WI38 (cell line): ENCODE measurements at regions not wholly inside any gene's neighbourhood (a gene's known extent, or its start where the extent isn't known, plus 50 kb on each side); places are given as distances from the start of the nearest gene placed in this dataset.
A peak's percentile ranks its signal among the peaks of the same experiment; 100 is the strongest.
"Not testable (repeated sequence)": the region's sequence is repeated elsewhere in the genome, so short reads cannot be mapped to it uniquely, and the experiment has no call there.

Experiments used
- H3K4me3 ChIP-seq: 2 replicates; pipeline ENCODE4 v1.5.1; 2011; ENCODE audit warnings: low read depth, mild to moderate bottlenecking, control low read depth, low read length
- TF ChIP-seq, protein P1 (sequence below): IDR thresholded peaks from 2 replicates; pipeline ENCODE4 v1.5.1; 2012; ENCODE audit warnings: low read depth, mild to moderate bottlenecking, control low read depth, low read length

DNA sequence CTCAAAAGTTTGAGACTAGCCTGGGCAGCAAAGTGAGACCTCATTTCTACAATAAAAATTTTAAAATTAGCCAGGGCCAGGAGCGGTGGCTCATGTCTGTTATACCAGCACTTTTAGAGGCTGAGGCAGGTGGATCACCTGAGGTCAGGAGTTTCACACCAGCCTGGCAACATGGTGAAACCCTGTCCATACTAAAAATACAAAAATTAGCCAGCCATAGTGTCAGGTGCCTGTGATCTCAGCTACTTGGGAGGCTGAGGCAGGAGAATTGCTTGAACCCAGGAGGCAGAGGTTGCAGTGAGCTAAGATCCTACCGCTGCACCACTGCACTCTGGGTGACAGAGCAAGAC, 85.1 kb upstream of the MAP4 start:
- H3K4me3 ChIP-seq, result not testable (repeated sequence)

DNA sequence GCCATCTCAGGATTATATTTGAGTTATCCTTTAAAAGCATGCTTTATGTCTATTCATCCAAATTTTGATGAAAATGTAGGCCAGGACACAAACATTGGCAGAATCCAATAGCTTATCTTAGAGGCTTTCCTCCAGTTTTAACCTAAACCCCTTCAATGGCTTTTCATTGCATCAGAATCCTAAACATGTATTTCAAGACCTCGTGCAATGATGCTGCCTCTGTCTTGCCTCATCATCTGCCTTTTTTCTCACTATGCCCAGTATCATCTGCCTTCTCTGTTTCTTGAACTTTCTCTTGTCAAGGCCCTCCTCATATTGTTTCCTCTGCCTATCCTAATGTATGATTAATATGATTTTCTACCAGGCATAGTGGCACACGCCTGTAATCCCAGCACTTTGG, 76.1 kb upstream of the MAP4 start:
- no peak overlapping the region for H3K4me3 ChIP-seq
- TF ChIP-seq, protein P1, sequence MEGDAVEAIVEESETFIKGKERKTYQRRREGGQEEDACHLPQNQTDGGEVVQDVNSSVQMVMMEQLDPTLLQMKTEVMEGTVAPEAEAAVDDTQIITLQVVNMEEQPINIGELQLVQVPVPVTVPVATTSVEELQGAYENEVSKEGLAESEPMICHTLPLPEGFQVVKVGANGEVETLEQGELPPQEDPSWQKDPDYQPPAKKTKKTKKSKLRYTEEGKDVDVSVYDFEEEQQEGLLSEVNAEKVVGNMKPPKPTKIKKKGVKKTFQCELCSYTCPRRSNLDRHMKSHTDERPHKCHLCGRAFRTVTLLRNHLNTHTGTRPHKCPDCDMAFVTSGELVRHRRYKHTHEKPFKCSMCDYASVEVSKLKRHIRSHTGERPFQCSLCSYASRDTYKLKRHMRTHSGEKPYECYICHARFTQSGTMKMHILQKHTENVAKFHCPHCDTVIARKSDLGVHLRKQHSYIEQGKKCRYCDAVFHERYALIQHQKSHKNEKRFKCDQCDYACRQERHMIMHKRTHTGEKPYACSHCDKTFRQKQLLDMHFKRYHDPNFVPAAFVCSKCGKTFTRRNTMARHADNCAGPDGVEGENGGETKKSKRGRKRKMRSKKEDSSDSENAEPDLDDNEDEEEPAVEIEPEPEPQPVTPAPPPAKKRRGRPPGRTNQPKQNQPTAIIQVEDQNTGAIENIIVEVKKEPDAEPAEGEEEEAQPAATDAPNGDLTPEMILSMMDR, result no peak

DNA sequence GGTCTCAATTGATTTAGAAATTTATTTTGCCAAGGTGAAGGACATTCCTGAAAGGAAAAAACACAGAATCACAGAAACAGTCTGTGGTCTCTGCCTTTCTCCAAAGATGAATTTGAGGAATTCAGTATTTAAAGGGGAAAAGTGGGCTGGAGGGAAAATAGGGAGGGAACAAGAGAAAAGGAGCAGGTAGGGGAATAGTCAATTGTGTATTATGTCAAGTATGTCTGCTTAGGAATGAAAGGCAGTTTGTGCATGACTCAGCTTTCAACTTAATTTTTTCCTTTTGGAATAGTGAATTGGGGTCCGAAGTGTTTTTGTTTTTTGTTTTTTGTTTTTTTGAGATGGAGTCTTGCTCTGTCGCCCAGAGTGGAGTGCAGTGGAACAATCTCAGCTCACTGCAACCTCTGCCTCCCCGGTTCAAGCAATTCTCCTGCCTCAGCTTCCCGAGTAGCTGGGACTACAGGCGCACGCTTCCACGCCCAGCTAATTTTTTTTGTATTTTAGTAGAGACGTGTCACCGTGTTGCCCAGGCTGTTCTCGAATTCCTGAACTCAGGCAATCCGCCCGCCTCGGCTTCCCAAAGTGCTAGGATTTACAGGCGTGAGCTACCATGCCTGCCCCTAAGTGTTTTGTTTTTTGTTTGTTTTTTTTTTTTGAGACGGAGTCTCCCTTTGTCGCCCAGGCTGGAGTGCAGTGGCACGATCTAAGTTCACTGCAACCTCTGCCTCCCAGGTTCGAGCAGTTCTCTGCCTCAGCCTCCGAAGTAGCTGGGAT, 74.1 kb upstream of the MAP4 start:
- no peak overlapping the region for H3K4me3 ChIP-seq
- TF ChIP-seq, protein P1, result no peak

DNA sequence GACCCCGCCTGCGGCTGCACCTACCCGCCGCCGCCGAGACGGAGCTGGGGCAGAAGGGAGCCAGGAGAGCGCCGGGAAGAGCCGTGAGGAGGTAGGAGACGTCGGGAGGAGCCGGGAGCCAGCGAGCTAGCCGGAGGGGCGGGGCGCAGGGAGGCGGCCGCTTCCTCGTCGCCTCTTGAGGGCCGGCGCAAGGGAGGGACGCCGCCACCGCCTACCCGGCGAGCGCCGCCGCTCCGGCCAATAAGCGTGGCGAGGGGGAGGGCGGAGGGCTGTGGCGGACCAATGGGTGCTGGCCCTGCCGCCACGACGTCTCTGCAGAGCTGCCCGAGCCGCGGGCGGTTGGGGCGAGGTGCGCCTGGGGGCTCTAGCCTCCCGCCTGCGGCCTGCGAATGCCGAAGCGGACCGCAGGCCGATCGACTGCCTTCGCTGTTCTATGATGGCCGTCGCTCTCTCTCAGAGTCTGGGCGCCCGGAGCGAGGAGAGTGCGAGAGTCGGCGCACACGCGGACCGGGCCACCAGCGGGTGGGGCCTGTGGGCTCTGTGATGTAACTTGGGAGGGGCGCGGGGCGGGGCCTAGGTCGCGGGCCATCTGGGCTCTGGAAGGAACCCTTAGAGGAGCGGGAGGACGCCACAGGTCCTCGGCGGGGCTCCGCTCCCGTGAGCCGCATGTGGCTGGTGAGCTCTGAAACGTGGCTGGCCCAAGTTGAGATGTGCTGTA, 72.7 kb upstream of the MAP4 start:
- peak overlapping the region; percentile 96 for H3K4me3 ChIP-seq
- TF ChIP-seq, protein P1, result no peak

DNA sequence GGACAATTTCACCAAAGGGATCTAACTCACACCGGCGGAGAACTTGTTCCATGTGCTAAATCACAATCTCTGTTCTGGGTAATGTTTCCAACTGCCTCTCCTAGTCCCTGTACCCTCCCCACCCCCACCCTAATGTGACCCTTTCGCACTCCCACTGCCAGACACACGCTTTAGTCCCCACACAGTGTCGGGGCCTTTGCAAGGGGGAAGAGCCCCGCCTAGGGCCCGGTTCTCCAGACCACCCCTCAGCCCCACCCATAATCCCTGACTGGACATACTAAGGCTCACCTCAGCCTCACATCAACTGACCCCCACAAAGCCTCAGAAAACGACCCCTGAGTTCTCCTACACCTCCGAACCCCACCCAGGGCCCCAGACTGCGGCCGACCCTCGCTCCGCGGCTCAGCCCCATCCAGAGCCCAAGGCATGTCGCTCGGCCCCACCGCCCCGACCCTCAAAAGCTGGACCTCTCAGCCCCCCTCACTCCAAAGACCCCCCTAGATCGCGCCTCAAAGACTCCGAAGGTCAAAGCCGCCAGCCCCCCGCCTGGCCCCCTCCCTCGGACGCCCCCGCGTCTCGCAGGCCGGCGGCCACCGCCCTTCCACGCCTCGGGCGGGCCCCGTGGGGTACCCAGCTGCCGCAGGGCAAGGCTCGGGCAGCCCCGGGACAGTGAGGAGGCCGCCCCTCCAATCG, 72.0 kb upstream of the MAP4 start:
- H3K4me3 ChIP-seq, result peak overlapping the region; percentile 96
- TF ChIP-seq, protein P1, result no peak

DNA sequence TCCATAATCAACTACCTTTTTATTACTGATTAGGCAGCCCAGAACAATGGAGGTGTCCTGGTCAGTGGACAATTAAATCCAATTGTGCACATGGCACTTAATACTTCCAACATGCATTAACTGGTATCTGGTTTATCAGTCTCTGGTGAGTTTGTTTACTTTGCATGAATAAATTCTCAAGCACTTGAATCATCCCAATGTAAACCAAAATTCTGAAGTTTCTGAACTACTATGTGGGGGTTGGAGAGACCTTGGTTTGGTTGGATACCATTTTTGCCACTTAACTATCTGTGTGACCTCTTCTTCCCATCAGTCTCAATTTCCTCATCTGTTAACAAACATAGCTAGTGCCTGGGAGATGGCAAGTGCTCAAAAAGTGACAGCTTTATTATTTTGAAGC, 70.5 kb upstream of the MAP4 start:
- TF ChIP-seq, protein P1, result no peak
- peak overlapping the region; percentile 96 for H3K4me3 ChIP-seq

DNA sequence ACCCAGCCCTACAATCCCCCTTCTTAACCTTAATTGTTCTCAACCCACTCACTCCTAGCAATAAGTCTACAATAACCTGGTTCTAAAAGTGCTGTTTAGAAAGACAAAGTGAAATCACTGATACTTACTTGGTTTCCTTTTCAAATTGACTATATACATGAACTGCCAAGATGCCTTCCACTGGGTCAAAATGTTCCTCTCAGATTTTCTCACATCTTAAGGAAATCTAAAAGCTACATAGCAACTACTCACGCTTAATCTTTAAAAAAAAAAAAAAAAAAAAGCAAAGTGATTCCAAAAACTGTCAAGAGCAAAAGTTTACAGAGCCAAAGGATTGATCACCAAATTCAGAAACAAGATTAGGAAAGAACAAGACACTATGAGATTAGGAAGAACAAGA, 68.7 kb upstream of the MAP4 start:
- TF ChIP-seq, protein P1, result no peak
- H3K4me3 ChIP-seq, result no peak overlapping the region
